Ishikawa (cell line): ENCODE measurements at regions not wholly inside any gene's neighbourhood (a gene's known extent, or its start where the extent isn't known, plus 50 kb on each side); places are given as distances from the start of the nearest gene placed in this dataset.

Source experiments
- CEBPB ChIP-seq: IDR thresholded peaks from 2 replicates; pipeline ENCODE4 v1.6.1; 2012
- CREB1 ChIP-seq: IDR thresholded peaks from 2 replicates; pipeline ENCODE4 v1.6.1; 2012; ENCODE audit warnings: low read depth
- EGR1 ChIP-seq: IDR thresholded peaks from 2 replicates; pipeline ENCODE4 v1.6.1; 2012
- EP300 ChIP-seq: IDR thresholded peaks from 2 replicates; pipeline ENCODE4 v1.6.1; 2012; ENCODE audit warnings: borderline replicate concordance
- NFIC ChIP-seq: IDR thresholded peaks from 2 replicates; pipeline ENCODE4 v1.6.1; 2012
- RAD21 ChIP-seq: IDR thresholded peaks from 2 replicates; pipeline ENCODE4 v1.6.1; 2012; ENCODE audit warnings: low read depth
- TAF1 ChIP-seq: IDR thresholded peaks from 2 replicates; pipeline ENCODE4 v1.6.1; 2012; ENCODE audit warnings: low read depth, mild to moderate bottlenecking
- TCF12 ChIP-seq: IDR thresholded peaks from 2 replicates; pipeline ENCODE4 v1.6.1; 2012; ENCODE audit warnings: low read depth
- YY1 ChIP-seq: IDR thresholded peaks from 2 replicates; pipeline ENCODE4 v1.6.1; 2012; ENCODE audit warnings: low read depth
- ZBTB7A ChIP-seq: IDR thresholded peaks from 2 replicates; pipeline ENCODE4 v1.6.1; 2012; ENCODE audit warnings: low read depth
- TF ChIP-seq, protein P1 (sequence below): IDR thresholded peaks from 2 replicates; pipeline ENCODE4 v1.6.1; 2012; ENCODE audit warnings: low read depth, mild to moderate bottlenecking

DNA sequence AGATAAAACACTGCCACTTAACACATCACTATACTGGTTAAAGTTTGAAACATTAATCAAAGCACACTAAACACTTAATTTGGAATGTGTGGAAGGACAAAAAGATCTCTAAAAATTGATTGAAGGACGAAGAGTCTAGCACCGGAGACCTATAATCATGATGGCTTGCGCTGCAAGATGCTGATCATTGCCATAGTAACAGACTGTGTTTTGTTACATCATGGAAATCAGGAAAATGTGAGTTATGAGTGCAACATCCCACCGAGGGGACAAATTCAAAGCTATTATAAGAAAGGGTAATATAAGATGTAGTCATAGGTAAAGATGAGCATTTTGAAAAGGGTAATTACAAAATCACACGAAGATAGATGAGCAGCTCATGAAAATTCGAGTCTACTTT is 278.8 kb upstream of the CTNND2 start:
- TF ChIP-seq, protein P1, sequence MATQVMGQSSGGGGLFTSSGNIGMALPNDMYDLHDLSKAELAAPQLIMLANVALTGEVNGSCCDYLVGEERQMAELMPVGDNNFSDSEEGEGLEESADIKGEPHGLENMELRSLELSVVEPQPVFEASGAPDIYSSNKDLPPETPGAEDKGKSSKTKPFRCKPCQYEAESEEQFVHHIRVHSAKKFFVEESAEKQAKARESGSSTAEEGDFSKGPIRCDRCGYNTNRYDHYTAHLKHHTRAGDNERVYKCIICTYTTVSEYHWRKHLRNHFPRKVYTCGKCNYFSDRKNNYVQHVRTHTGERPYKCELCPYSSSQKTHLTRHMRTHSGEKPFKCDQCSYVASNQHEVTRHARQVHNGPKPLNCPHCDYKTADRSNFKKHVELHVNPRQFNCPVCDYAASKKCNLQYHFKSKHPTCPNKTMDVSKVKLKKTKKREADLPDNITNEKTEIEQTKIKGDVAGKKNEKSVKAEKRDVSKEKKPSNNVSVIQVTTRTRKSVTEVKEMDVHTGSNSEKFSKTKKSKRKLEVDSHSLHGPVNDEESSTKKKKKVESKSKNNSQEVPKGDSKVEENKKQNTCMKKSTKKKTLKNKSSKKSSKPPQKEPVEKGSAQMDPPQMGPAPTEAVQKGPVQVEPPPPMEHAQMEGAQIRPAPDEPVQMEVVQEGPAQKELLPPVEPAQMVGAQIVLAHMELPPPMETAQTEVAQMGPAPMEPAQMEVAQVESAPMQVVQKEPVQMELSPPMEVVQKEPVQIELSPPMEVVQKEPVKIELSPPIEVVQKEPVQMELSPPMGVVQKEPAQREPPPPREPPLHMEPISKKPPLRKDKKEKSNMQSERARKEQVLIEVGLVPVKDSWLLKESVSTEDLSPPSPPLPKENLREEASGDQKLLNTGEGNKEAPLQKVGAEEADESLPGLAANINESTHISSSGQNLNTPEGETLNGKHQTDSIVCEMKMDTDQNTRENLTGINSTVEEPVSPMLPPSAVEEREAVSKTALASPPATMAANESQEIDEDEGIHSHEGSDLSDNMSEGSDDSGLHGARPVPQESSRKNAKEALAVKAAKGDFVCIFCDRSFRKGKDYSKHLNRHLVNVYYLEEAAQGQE, result no peak
- no peak for TF ChIP-seq CEBPB
- TF ChIP-seq RAD21, result no peak
- no peak for TF ChIP-seq TAF1
- TF ChIP-seq EGR1, result no peak
- TF ChIP-seq ZBTB7A, result no peak
- no peak for TF ChIP-seq CREB1
- no peak for TF ChIP-seq NFIC
- TF ChIP-seq EP300, result no peak
- no peak for TF ChIP-seq YY1
- no peak for TF ChIP-seq TCF12
